ENCODE measurements at regions not wholly inside any gene's neighbourhood (a gene's known extent, or its start where the extent isn't known, plus 50 kb on each side); places are given as distances from the start of the nearest gene placed in this dataset.

DNA sequence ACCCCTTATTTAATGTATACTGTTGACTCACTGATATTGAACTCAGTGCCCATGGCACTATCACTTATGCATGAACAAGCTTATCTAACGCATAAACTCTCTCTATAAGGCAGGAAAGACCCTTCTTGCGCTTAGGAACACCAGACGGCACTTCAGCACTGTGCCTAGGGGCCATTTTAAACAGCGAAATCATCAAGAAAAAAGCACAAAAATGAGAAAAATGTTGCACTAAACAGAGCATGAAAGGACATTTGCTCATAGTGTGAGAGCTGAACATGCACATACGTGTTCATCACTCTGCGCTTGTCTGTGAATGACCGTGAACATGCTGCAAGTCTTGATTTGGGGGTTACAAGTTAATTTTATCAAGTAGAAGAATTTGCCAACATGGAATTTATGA, 109.6 kb downstream of the WDR11 start:
- DNase-seq (ENCODE audit: low read depth) = no peak

DNA sequence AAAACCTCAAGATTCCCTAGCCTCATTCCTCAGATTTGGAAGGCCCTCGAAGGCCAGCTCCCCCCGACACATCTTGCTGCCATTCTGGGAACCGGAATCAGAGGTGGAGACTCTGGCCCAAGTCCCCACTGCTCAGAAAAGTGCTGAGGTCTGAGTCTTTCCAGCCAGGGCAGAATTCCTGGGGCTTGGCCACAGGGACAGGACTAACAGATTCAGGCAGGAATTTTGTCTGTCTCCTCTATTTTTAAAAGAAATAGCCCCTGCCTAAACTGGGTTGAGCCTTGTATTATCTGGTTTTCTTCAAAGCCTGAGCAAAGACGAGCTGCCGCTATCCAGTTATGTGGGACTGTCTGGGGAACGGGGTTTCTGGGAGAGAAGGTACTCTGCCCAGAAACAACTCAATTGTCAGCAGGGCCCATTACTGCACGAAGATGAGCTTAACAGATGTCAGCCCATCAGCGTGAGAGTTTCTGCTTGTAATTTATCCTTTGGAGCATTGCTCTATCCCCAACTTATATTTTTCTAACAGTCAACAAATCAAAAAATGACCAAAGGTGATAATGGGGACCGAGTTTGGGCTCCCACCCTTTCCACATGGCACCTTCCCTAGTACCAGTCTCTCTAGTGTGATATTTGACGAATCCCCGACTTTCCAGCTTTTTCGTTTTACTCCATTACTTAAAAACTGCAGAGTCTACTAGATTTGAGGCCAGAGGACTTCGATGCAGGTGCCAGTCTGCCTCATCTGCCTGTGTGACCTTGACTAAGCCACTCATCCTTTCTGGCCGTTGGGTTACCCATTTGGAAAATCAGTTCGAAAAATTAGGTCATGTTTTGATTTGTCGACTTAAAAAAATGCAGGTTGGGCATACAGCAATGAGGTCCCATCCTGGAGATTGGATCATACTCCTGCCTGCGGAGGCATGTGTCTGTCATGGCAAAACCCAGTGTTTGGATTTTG, 110.9 kb downstream of the WDR11 start:
- no peak for DNase-seq (ENCODE audit: low read depth)

DNA sequence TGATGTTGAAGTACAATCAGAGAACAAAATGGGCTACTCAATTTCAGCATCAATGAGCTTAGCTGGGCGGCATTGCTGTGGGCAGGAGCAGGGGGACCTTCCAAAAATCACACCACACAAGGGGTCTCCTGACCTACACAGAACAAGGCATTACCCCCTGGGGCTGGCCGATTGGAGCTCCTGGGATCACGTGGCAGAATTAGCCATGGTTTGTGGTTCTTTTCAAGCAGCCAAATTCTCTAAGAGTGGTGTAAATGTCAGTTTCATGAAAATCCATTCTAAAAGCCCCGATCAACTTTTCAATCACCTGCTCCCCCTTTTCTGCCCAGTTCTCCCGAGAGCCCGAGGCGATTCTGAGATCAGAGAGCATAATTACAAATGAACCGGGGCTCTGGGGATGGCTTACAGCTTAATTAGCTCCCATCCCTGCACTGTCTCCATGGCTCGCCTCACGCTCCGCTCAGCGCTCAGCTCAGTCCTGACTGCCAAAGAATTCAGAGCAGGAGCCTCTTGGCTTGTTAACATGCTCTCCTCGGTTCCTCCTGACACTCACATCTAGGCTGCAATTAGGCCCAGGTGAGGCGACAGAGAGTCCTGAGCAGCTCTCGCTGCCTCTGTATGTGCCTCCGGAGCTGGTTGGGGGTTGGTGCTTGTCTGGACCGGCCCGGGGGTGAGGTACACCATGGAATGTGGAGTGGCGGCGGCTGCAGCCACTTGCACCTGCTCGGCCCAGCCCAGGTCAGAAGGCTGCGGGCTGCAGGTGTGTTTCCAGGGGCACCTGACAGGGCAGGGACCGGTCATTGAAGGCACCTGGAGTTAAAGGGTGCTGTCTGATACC, 111.8 kb downstream of the WDR11 start:
- no peak for DNase-seq (ENCODE audit: low read depth)

DNA sequence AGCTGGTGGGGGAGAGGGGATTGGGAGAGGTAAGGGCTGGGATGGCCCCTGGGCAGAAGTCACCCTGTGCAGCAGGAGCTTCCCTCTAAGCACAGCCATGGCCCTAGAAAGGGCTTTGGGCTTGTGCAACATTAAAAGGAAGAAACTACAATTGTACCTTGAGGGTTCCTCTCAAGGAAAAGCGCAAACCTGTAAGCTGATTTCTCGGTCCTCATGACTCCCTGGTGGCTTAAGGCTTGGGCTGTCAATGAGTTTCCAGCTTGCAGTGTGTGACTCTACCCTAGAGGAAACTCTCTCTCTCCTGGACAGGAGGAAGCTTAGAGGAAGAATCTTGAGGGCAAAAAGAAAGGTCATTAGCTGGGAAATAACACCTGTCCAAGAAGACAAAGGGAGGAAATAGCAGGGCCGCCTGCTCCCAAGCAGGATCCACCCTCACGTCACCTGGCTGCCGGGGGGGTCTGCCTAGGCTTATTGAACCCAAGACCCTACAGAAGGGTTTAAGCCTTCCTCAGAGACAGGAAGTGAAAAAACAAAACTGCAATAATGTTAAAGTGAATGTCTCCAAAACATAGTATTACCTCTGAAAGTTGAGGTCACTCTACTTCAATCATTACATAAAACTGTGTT, 112.5 kb downstream of the WDR11 start:
- no peak for DNase-seq (ENCODE audit: low read depth)

DNA sequence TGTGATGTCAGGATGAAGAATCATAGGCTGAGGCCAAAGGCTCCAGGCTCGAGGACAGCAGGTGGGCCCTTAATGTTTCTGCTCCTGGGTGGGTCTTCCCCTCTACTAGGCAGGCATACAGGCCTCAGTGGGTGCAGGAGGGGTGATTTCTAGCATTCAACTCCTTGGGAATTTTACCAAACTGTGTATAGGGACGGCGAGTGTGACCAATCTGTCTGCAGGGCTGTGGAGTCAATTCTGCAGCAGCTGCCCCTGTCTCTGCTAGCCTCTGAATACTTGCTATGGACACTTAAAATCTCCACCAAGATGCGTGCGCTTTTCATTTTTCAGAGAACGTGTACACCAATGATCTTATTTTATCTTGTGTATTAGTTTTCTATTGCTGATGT, 115.5 kb downstream of the WDR11 start:
- no peak for DNase-seq (ENCODE audit: low read depth)

DNA sequence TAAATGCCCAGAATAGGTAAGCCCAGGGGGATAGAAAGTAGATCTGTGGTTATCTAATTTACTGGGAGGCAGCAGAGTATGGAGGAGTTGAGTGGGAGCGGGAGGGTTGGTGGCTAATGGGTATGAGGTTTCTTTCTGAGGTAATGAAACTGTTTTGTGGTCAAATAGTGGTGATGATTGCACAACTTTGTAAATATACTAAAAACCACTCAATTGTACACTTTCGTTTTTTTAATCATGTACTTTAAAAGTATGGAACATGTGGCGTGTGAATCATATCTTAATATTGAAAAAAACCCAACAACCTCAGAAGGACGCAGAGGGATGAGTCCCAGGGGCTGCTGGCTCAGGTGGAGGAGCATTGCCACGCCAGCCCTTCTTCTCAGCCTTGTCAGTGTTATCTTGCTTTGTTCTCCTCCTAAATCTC, 118.1 kb downstream of the WDR11 start:
- DNase-seq (ENCODE audit: low read depth) = peak; percentile 56

DNA sequence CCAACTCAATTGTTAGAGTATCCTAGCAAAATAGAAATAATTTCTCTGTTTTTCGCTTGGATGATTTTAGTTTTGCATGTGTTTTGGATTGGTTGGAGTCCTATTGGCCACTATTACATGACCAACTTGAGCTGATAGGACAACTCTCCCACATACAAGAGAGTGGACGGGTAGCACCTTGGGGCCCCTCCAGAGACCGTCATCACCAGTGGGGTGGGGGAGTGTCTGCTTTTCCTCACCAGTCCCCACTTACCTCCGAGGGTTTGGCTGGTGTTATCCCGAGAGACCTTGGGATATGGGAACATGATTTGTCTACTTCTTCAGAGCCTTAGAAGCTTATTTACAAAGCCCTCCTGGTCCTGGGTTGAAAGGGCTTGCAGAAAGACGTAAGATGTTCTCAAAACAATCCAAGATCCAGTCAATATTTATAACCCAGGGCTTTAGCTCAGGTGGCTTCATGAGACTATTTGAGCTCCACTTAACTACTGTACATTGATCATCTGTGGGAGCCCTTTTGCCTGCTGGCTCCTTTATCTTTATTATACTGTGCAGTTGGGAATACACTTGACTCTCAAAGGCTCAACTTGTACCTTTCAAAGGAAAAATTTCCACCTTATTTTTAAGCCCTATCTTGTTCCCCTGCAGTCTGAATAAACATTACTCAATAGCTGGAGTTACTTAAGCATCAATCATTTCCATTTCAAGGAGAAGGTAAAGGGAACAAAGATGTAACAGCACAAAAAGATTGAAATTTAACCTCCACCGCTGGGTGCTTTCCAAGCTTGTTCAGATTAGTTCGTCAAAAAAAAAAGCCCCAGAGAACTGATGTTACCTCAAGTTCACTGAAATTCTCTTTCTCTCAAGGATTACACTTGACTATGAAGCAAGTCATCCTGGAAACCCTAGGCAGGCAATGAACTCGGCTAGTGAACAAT, 119.7 kb downstream of the WDR11 start:
- DNase-seq (ENCODE audit: low read depth) = no peak

DNA sequence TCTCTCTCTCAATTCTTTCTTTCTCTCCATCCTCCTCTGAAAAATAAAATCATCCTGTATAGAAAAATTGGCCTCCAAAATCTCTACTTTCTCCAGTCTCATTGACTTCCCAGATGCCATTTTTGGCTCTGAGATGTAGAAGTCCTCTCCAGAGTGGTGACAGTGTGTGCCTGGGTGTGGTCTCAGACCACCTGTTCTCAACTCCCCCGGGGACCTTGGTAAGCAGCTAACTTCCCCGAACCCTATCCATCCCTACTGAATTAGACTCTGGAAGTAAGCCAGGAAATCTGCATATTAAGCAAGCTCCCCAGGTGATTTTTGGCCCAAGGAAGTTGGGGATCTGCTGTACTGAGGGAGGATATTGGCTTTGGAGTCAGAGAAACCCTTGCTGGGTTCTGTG, 120.5 kb downstream of the WDR11 start:
- no peak for DNase-seq (ENCODE audit: low read depth)

DNA sequence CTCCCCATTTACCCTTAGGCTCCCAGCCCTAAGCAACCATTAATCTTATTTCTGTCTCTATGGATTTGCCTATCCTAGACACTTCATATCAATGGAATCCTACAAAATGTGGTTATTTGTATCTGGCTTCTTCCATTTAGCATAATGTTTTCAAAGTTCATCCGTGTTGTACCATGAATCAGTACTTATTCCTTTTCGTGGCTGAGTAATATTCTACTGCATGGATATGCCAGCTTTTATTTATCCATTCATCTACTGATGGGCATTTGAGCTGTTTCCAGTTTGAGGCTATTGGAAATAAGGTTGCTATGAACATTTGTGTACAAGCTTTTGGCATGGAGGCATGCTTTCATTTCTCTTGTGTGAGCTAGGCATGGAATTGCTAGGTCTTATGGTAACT, 121.1 kb downstream of the WDR11 start:
- no peak for DNase-seq (ENCODE audit: low read depth)

DNA sequence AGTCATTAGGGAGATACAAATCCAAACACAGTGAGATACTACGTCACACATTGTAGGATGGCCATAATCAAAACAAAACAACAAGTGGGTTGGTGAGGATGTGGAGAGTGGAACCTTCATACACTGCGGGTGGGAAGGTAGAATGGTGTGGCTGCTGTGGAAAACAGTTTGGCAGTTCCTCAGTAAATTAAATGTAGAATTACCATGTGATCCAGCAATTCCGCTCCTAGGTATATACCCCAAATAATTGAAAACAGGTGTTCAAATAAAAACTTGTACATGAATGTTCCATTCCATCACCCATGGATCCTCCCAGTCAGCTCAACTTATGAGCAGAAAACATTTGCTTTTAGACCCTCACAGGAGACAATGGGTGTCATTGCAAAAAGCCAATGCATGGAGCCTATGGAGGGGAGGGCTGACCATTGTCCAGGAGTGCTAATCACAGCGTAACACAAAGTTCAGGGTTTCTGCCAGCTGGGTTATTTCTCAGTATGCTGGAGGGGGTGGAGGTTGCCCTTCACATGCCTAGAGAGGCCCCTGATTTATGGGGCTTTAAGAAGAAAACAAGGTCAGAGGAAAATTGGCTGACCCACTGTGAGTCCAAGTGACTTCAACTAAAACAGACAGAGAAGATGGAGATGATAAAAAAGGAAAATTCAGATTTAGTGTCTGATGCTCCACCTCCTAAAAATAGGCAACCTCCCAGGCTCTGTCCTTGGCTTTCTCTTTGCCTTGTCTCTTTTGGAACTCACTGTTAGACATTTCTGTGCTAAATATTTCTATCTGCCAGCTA, 124.1 kb downstream of the WDR11 start:
- no peak for DNase-seq (ENCODE audit: low read depth)

DNA sequence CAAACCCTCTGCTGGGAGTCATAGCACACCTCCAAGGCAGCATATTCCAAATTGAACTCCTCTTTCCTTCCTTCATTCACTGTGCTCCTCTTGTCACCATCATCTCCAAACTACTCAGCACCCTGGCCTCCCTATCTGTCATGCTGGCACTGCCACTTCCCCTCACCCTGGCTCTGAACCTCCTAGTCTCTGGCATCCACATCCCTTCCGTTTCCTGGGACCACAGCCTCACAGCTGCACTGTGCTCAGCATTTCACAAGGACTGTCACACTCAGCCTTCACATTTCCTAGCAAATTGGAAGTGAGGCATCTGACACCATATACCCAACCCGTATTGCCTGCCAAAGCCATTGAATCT, 124.7 kb downstream of the WDR11 start:
- DNase-seq (ENCODE audit: low read depth) = no peak

DNA sequence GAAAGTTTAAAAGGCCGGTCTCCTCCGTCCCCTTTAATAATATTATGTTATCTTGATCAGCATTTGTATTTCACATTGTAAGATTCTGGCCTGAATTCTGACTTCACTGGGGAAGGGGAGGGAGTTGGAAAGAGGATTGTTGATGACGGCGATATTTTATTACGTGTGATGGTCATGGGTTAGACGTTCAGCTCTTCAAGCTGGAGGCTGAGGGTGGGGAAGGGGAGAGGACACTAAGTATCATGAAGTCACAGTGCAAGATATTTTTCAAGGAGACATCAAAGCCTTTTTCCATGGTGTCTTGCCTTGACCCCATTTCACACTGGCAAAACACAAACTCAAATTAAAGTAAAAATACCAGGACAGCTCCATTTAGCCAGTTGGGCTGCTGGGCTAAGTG, 126.7 kb downstream of the WDR11 start:
- no peak for DNase-seq (ENCODE audit: low read depth)

DNA sequence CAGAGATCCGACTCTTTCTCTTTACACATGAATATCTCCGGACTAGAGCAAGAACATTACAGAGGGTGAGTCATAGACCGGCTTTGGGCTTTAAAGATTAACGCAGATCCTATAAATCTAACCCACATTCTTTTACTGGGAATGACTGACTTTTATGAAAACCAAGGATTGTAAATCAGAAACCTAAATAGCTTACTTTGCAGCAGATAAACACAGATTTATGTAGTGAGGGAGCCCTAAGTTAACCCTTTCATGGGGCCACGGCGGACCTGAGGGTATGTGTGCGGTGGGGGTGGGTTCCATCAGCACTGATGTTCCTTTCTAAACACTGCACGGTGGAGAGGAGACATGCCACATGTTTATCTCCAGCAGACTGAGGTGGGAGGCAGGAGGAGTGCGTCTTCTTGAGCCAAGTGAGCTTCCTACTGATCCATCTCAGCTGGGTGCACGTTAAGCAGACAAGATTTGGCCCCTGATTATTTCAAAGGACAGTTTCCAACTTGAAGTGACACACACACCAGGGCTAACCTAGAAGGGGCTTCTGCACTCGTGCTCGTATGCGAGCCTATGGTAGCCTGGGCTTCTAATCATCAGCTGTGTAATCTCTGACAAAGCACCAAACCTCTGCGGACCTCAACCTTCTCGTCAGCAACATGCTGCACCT, 127.6 kb downstream of the WDR11 start:
- DNase-seq (ENCODE audit: low read depth) = peak; percentile 73

DNA sequence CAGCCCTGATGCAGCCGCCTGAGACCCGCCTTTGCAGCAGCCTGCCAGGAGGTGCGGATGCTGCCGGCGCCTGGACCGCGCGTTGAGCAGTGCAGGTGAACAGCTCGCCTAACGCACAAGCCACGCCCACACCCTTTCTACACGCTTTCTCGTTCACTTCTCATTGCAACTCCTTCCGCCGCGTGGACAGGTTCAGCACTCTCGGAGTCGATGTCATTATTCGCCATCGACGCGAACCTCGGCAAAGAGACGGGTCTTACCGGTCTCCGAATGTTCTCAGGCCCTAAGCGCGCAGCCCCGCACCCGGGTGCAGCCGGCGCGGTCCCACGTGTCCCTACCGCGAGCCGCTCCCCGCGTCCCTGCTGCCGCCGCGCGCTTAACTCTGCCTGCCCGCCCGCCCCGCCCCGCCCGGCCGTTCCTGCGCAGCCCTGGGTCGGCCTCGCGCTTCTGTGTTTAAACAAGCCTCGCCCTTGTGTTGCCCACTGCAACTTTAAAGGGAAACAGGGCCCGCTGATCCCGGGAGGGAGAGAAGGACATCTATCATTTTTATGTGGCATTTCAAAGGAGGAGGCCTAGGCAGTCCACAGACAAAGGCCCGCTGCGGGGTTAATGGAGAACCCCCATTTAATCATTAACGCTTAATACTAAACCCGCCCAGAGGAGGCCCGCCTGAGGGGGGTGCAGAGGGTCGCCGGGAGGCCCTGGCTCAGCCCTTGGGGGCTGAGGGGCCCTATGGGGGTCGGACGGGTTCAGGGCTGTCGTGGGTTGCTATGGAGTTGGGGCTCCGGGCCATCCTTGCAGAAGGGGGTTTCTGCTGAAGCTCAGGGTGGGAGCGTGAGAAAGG, 128.5 kb downstream of the WDR11 start:
- DNase-seq (ENCODE audit: low read depth) = no peak

DNA sequence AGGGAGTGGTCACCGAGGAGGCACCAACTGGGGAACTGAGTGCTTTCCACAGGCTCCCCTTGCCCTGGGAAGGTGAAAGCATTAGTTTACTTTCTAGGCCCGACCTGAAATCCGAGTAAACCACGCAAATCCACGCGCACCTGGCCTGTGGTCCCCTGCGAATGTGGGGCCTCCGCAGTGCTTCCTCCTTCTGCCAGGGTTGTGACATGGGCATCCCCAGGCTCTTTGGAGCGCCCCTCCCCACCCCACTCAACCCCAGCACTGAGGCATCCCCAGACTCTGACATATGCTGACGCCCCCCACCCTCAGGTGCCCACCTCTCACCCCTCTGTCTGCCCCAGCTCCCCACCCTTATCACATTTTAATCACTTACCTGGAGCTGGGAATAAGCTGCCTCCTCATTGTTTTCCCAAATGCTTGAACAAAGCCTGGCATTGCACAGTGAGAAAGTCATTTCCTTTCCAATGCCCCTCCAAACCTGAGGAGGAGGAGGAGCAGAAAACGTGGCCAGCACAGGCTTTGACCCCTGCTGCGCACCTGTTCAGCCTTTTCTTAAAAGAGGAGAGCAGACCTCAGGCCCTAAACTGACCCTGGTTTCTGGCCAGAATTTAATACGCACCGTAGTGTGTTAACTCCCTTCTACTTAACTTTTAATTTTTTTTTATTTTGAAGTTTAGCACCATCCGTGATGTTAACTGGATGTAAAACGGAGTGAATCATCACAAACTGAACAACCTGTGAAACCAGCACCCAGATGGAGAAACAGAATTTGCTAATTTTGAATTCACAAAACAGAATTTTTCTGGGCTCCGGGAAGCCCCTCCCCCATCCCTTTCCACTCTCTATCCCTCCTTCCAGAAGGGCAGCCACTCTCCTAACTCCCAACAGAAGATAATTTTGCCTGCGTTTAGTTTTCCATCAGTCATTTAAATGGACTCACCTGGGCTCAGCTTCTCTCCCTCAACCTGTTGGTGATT, 129.4 kb downstream of the WDR11 start:
- DNase-seq (ENCODE audit: low read depth) = no peak

DNA sequence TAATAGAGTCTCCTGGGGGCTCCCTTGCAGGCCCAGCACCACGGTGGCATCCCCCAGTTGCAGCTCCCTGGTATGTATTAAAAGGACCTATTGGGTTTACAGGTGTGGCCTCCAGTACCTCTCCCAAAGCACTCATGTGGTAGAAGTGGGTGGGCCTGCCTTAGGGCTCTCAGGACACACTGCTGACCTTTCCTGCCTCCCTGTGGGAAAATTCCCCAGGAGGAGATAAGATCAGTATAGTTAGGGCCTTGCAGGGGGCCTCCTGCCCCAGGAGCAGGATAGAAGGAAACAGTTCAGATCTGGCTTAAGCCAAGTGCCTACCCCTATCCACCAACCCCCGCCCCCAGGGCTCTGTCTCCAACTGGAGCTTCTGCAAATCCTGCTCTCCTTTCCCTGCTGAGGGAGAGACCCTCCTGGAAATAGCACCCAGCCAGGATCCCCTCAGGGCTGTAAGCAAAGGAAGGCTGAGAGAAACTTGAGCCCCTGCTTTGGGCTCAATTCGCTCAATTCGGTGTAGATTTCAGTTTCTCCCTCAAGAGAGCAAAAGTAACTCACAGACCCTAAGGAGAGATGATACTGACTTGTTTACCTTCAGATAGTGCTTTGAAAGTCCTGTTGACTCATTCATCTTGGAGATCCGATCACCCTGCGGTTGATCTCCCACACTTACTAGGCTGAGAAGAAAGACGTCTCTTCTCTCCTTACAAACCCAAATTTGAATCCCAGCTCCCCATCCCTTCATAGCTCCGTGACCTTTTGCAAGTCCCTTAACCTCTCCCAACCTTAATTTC, 130.6 kb downstream of the WDR11 start:
- peak; percentile 19 for DNase-seq (ENCODE audit: low read depth)

DNA sequence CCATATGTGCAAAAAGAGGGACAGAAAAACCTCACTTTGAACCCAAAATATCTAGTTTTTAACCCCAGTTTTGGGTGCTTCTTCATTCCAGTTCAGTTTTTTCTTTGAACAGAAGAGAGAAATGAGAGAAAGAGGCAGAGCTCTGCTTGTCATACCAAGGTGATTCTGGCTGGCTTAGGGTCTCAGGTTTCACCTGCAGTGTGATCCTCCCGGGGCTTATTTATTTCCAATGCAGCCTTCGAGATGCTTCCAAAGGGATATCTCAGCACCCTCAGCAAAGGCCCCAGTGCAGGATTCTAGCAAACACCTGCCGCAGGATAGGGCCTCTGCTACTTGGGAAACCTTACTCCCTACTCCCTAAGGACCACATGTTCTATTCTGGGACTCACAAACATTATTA, 131.3 kb downstream of the WDR11 start:
- no peak for DNase-seq (ENCODE audit: low read depth)

Data from M059J (cell line).